ENCODE measurements at regions not wholly inside any gene's neighbourhood (a gene's known extent, or its start where the extent isn't known, plus 50 kb on each side); places are given as distances from the start of the nearest gene placed in this dataset.
A peak's percentile ranks its signal among the peaks of the same experiment; 100 is the strongest.

GRCh38 chr5:161138751-161139455 is 286.9 kb upstream of the ATP10B start:
- DNase-seq (ENCODE audit: low read depth), result no peak
- TF ChIP-seq CTCF (conservative IDR thresholded peaks at IDR 0.05; ENCODE audit: low read depth, low read length), result no peak

GRCh38 chr5:161134956-161135355 is 282.9 kb upstream of the ATP10B start:
- TF ChIP-seq CTCF (conservative IDR thresholded peaks at IDR 0.05; ENCODE audit: low read depth, low read length), result no peak
- no peak overlapping the region for H3K4me3 ChIP-seq (ENCODE audit: low read depth, low read length)
- no peak for DNase-seq (ENCODE audit: low read depth)

More at GRCh38 chr5:161138751-161139455, 286.9 kb upstream of the ATP10B start:
- H3K4me3 ChIP-seq (ENCODE audit: low read depth, low read length), result no peak overlapping the region

- TF ChIP-seq CTCF (conservative IDR thresholded peaks at IDR 0.05; ENCODE audit: low read depth, low read length), result no peak
- H3K4me3 ChIP-seq (ENCODE audit: low read depth, low read length), result no peak overlapping the region
- DNase-seq (ENCODE audit: low read depth), result no peak
Observed at GRCh38 chr5:161134083-161134482, 282.1 kb upstream of the ATP10B start.

- no peak for DNase-seq (ENCODE audit: low read depth)
- TF ChIP-seq CTCF (conservative IDR thresholded peaks at IDR 0.05; ENCODE audit: low read depth, low read length), result no peak
- no peak overlapping the region for H3K4me3 ChIP-seq (ENCODE audit: low read depth, low read length)
Observed at GRCh38 chr5:161115941-161116340, 263.9 kb upstream of the ATP10B start.

- DNase-seq (ENCODE audit: low read depth), result no peak
- H3K4me3 ChIP-seq (ENCODE audit: low read depth, low read length), result no peak overlapping the region
- no peak for TF ChIP-seq CTCF (conservative IDR thresholded peaks at IDR 0.05; ENCODE audit: low read depth, low read length)
Observed at GRCh38 chr5:161112371-161112770, 260.4 kb upstream of the ATP10B start.

GRCh38 chr5:161105525-161105924 is 253.5 kb upstream of the ATP10B start:
- peak; percentile 45 for DNase-seq (ENCODE audit: low read depth)
- no peak overlapping the region for H3K4me3 ChIP-seq (ENCODE audit: low read depth, low read length)
- TF ChIP-seq CTCF (conservative IDR thresholded peaks at IDR 0.05; ENCODE audit: low read depth, low read length), result no peak

GRCh38 chr5:161098516-161098915 is 246.5 kb upstream of the ATP10B start:
- DNase-seq (ENCODE audit: low read depth), result no peak

More at GRCh38 chr5:161098516-161098915, 246.5 kb upstream of the ATP10B start:
- TF ChIP-seq CTCF (conservative IDR thresholded peaks at IDR 0.05; ENCODE audit: low read depth, low read length), result no peak
- no peak overlapping the region for H3K4me3 ChIP-seq (ENCODE audit: low read depth, low read length)

All from choroid plexus epithelial cell (primary cell).